Uterus (tissue), 3 donors: ENCODE measurements at regions not wholly inside any gene's neighbourhood (a gene's known extent, or its start where the extent isn't known, plus 50 kb on each side); places are given as distances from the start of the nearest gene placed in this dataset.
A peak's percentile ranks its signal among the peaks of the same experiment; 100 is the strongest.

ENCODE experiments used
- DNase-seq, 2 donors: peaks; one replicate each; pipeline ENCODE4 v3.0.0-alpha.2; 2019 to 2020
- H3K27ac ChIP-seq, 2 donors: fragments of 200-600 bp; sonication (generic); 1 replicate in 1 of 2; 2 replicates in 1 of 2; pipeline ENCODE4 v1.5.1; 2016 to 2018
- H3K27me3 ChIP-seq, 2 donors: fragments of 200-600 bp; sonication (generic); one replicate each; pipeline ENCODE4 v1.5.1; 2018 to 2019; ENCODE audit warnings: control low read depth in 1 of 2
- H3K36me3 ChIP-seq, 2 donors: fragments of 200-600 bp; sonication (generic); one replicate each; pipeline ENCODE4 v1.5.1; 2019; ENCODE audit warnings: control low read depth in 1 of 2
- H3K4me1 ChIP-seq, 2 donors: fragments of 200-600 bp; sonication (generic); one replicate each; pipeline ENCODE4 v1.5.1; 2018 to 2019; ENCODE audit warnings: control low read depth in 1 of 2
- H3K4me3 ChIP-seq, 2 donors: fragments of 200-600 bp; sonication (generic); 1 replicate in 1 of 2; 2 replicates in 1 of 2; pipeline ENCODE4 v1.5.1; 2018 to 2019; ENCODE audit warnings: mild to moderate bottlenecking in 1 of 2
- H3K9me3 ChIP-seq, 2 donors: fragments of 200-600 bp; sonication (generic); one replicate each; pipeline ENCODE4 v1.5.1; 2019; ENCODE audit warnings: control low read depth in 1 of 2
- POLR2A ChIP-seq, 2 donors: fragments of 450-650 bp; IDR thresholded peaks; one replicate each; pipeline ENCODE4 v1.6.1; 2016; ENCODE audit warnings: antibody characterized with exemption in 2 of 2, mild to moderate bottlenecking in 1 of 2, moderate library complexity in 1 of 2
- intact Hi-C: fragments of 100-400 bp; cut with DNase I; formaldehyde crosslinking; loops from one replicate; pipeline ENCODE4 v1.15.1; 2023; ENCODE audit warnings: low total_unique reads
- TF ChIP-seq, protein P1 (sequence below), 4 experiments: fragments of 200-600 bp in 2 of 4; fragments of 450-650 bp in 2 of 4; sonication (generic) in 2 of 4; IDR thresholded peaks; one replicate each; pipeline ENCODE4 v1.5.1; 2016 to 2019; ENCODE audit warnings: antibody characterized with exemption in 4 of 4, mild to moderate bottlenecking in 2 of 4, moderate library complexity in 1 of 4
- donor health status: DM: yes; HTN: yes; CAD: no.

DNA sequence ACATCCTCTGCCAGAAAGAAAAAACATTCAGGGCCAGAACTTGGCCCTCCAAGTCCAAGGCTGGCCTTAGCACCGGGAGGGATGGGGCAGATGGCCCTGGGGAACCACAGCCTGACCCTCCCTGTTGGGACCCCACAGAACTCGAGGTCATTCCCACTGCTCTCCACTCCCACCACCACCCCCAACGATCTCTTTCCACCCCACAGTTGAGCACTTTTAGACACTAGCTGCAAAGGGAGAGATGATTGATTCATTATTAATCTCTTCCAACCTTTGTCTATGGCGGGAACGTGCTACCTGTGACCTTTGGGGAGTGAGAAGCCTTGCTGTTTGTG lies 869.7 kb downstream of the BRD1 start:
- Histone ChIP-seq H3K4me1 (no peaks in the 10 kb centered on the region), H3K4me3 (no peak overlapping the region), H3K9me3 (no peaks in the 10 kb centered on the region), H3K27me3 (no peaks in the 10 kb centered on the region), H3K36me3 (no peaks in the 10 kb centered on the region), H3K27ac (no peak overlapping the region)
- no peak for TF ChIP-seq POLR2A (IDR thresholded peaks at IDR 0.05)
- TF ChIP-seq, protein P1, sequence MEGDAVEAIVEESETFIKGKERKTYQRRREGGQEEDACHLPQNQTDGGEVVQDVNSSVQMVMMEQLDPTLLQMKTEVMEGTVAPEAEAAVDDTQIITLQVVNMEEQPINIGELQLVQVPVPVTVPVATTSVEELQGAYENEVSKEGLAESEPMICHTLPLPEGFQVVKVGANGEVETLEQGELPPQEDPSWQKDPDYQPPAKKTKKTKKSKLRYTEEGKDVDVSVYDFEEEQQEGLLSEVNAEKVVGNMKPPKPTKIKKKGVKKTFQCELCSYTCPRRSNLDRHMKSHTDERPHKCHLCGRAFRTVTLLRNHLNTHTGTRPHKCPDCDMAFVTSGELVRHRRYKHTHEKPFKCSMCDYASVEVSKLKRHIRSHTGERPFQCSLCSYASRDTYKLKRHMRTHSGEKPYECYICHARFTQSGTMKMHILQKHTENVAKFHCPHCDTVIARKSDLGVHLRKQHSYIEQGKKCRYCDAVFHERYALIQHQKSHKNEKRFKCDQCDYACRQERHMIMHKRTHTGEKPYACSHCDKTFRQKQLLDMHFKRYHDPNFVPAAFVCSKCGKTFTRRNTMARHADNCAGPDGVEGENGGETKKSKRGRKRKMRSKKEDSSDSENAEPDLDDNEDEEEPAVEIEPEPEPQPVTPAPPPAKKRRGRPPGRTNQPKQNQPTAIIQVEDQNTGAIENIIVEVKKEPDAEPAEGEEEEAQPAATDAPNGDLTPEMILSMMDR (IDR thresholded peaks at IDR 0.05): no peak
- DNase-seq: peak in 1 of 2 donors; percentile 2
- intact Hi-C loops: no loop called here

DNA sequence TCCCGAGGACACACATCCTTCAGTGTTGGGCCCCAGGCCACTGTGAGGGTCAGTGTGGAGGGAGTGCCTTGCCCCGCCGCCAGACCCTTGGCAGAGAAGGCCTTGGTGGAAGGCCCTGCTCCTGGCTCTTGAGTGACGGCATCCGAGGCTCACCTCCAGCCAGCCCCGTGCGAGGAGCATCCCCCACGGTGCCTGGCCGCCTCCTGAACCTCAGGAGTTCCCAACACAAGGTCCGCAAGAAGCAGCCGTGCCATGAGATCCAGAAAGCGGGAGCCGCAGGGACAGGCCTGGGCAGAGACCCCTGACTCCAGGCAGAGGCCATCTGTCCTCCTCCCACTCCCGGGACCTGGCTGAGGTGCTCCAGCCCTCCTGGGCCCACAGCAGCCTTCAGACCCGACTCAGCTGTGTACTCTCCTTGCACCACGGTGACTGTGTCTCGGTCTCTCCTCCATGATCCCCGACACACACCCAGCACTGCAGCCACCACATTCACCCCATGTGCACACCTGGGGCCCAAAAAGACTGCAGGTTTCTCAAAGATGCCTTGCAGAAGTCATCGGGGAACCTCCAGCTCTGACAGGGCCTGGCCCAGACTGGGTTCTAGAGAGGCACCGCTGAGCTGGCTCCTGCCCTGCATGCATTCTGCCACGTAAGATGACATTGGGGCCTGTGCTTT lies 870.2 kb downstream of the BRD1 start:
- intact Hi-C loops: no loop called here
- H3K4me3 ChIP-seq: no peak overlapping the region
- TF ChIP-seq POLR2A (IDR thresholded peaks at IDR 0.05): no peak
- TF ChIP-seq, protein P1 (IDR thresholded peaks at IDR 0.05): no peak
- H3K36me3 ChIP-seq: no peaks in the 10 kb centered on the region
- peak in 1 of 2 donors; percentile 7 for DNase-seq
- no peaks in the 10 kb centered on the region for H3K27me3 ChIP-seq
- H3K27ac ChIP-seq: no peak overlapping the region
- H3K9me3 ChIP-seq: no peaks in the 10 kb centered on the region
- H3K4me1 ChIP-seq: no peaks in the 10 kb centered on the region

DNA sequence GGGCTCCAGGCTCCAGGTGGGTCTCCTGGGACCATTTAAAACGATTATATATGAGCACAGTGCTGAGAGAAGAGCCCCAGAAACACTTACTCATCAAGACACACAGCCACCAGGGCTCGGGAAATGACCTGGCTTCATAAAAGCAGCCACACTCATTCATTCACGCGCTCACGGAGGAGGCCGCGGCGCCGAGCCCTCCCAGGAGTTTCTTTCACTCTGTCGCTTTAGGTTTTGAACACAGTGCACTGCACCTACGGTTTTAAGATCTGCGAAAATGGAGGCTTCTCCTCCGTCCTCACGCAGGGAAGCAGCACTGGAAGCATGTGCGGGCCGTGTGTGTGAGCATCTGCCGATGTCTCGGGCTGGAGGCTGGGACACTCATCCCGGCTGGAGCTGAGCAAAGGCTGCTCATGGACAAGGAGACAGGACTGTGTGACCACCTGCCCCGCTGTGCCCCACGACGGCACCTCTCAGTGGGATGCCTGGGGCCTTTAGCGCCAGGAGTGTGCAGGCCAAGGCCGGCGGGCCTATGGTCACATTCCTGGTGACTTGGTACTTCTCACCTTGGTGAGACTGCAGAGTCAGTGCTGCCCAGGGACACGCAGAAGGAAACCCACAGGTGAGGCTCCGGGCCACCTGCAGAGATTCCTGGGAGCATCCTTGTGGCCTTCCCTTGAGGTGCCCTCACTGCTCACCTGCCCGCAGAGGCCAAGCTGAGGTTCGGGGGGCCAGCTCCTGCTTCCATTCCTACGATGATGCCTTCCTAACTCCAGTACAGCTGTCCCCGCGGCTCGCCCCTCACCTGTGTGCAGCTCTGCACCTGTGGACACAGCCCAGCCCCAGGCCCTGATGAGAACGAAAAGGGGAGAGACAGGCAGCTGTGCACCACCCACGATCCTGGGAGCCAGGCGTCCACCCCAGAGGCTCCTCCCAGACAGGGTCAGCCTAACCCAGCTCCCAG lies 872.0 kb downstream of the BRD1 start:
- TF ChIP-seq POLR2A (IDR thresholded peaks at IDR 0.05): no peak
- TF ChIP-seq, protein P1 (IDR thresholded peaks at IDR 0.05): no peak
- intact Hi-C loops: no loop called here
- H3K4me3 ChIP-seq: no peak overlapping the region
- H3K27me3 ChIP-seq: no peaks in the 10 kb centered on the region
- no peaks in the 10 kb centered on the region for H3K4me1 ChIP-seq
- H3K27ac ChIP-seq: no peak overlapping the region
- DNase-seq: peak in 1 of 2 donors; percentile 3
- H3K36me3 ChIP-seq: no peaks in the 10 kb centered on the region
- no peaks in the 10 kb centered on the region for H3K9me3 ChIP-seq

DNA sequence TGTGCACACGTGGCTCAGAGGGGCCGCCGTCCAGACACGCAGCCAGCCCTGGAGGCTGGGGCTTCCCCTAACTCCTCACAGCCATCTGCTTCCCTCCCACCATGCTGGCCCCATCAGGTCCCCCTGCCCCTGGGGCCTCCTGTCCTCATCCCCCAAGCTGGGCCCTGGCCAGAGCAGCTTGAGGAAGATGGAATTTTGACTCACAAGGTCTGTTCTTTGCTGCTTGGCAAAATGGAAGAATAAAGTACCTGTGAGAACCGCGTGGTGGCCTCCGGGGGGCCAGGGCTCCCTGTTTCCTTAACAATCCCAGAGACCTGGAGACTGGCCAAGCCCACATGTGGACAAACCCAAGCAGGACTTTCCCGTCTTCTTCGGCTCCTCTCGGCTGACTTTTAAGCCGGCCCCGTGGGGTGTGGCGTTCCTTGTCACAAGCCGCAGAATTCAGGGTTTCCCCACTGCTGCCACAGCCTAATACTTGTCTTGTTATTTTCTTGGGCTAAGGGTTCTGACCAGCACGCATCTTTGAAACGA lies 872.8 kb downstream of the BRD1 start:
- DNase-seq: no peak
- H3K4me1 ChIP-seq: no peaks in the 10 kb centered on the region
- intact Hi-C loops: no loop called here
- H3K4me3 ChIP-seq: no peak overlapping the region
- TF ChIP-seq, protein P1 (IDR thresholded peaks at IDR 0.05): no peak
- no peak for TF ChIP-seq POLR2A (IDR thresholded peaks at IDR 0.05)
- H3K27me3 ChIP-seq: no peaks in the 10 kb centered on the region
- H3K9me3 ChIP-seq: no peaks in the 10 kb centered on the region
- no peak overlapping the region for H3K27ac ChIP-seq
- H3K36me3 ChIP-seq: no peaks in the 10 kb centered on the region

DNA sequence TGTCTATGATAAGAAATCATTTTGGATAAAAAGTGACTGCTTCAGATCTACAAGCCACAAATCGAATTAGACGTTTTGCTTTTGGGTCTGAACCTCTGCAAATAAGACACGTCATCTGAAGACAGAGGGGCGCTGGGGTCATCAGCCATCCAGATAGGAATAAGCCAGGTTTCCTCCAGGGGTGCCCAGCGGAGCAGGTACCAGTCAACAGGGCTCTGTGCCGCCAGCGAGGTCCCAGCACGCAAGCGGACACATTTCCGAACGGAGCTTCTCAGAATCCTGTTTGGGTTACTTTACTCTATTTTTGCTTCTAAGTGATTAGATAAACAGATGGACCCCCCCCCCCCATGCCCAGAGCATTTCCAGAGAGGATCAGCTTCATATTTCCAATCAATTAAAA lies 873.8 kb downstream of the BRD1 start:
- TF ChIP-seq, protein P1 (IDR thresholded peaks at IDR 0.05): no peak
- TF ChIP-seq POLR2A (IDR thresholded peaks at IDR 0.05): no peak
- Histone ChIP-seq H3K27me3 (no peaks in the 10 kb centered on the region), H3K4me3 (no peak overlapping the region)

More for the DNA sequence above, 873.8 kb downstream of the BRD1 start:
- no peaks in the 10 kb centered on the region for H3K36me3 ChIP-seq
- H3K9me3 ChIP-seq: no peaks in the 10 kb centered on the region
- no peaks in the 10 kb centered on the region for H3K4me1 ChIP-seq
- no peak for DNase-seq
- intact Hi-C loops: no loop called here
- no peak overlapping the region for H3K27ac ChIP-seq
